A673 (cell line): ENCODE measurements at regions not wholly inside any gene's neighbourhood (a gene's known extent, or its start where the extent isn't known, plus 50 kb on each side); places are given as distances from the start of the nearest gene placed in this dataset.

Experiments
- CTCF ChIP-seq: fragments of 300-800, 200-600 bp; sonication (generic); conservative IDR thresholded peaks from 2 replicates; pipeline ENCODE4 v1.5.1; 2017; ENCODE audit warnings: low read depth, mild to moderate bottlenecking, antibody characterized with exemption, low read length, moderate library complexity, mixed read lengths
- EZH2 ChIP-seq: fragments of 200-600 bp; sonication (generic); IDR thresholded peaks from 2 replicates; pipeline ENCODE4 v1.6.1; 2017; ENCODE audit warnings: borderline replicate concordance, low read depth, mild to moderate bottlenecking, mixed read lengths, antibody characterized with exemption, low read length; ENCODE audit not compliant: poor library complexity, severe bottlenecking

DNA sequence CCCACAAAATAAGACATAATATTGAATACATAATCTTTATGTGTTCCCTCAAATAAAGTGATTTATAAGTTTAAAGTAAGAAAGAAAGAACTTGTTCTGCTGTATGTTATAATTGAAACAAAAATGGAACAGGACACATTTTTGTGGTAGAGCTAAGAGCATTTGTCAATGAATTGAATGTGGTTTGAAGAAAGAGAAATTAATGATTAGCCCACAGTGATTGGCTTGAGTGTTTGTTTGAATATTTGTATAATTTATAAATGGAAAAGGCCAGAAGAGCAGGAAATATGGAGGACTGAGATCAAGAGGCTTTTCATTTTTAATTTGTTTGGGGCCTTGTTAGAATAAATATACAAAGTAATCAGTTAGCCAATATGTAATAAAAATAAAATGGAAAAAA is 395.1 kb upstream of the CDH19 start:
- TF ChIP-seq CTCF (no peak), EZH2 (no peak)
